ENCODE measurements at regions not wholly inside any gene's neighbourhood (a gene's known extent, or its start where the extent isn't known, plus 50 kb on each side); places are given as distances from the start of the nearest gene placed in this dataset.
A peak's percentile ranks its signal among the peaks of the same experiment; 100 is the strongest.

DNA sequence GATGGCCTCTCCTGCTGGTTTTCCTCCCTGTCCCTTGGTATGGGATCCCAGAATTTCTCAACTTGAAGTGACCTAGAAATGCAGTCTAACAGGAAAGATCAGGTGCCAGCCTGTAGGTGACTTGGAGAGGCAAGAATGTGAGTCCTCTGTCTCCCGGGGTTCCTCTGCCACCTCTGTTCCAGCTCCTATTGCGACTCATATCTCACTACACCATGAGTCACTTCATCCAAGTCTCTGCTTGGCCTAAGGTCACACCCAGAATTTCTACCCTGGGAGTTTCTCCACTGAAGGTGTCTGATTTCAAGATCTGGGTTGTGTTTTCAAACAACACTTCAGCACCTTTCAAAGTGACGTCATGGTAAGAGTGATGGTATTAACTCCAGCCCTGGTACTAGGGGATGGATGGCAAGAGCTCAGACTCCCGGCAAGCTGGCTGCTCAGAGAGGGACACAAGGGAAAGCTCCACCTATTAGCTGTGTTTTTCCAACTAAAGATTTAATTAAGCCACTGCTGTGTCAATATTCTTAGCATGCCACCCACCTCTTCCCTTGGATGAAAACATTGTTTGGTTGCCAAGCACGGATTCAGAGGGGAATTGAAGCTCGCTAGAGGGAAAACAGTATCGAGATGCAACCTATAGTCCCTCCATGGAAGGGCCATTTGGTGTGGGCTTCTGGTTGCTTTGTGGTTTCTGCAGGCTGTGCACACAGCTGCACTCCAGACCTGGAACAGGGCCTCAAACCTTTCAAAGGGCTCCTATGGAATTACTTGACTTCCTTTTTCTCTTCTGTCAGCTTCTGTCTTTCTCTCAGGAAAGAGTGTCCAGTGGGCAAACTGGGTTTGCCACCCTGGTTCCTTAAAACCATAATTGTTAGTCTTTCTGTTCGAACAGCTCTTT is 205.7 kb downstream of the GAS1 start:
- intact Hi-C loops (cut with micrococcal nuclease), result no loop called here
- peak; percentile 68 for DNase-seq

More for the DNA sequence above, 205.7 kb downstream of the GAS1 start:
- in situ Hi-C loops (cut with MboI; ENCODE audit: low sequenced_read_pairs) (no loop called here), dilution Hi-C loops (cut with HindIII; ENCODE audit: low sequenced_read_pairs, unreplicated experiment) (no loop called here)
- TF ChIP-seq CEBPB (IDR thresholded peaks at IDR 0.05; ENCODE audit: low read depth, low read length) (peak; percentile 0; the same call in 1 of the 2 replicates), SMC3 (IDR thresholded peaks at IDR 0.05; ENCODE audit: low read depth, low read length) (no peak)
- H3K18ac ChIP-seq (ENCODE audit: low read depth, low read length), result no peak overlapping the region; the same call in 1 of the 2 replicates
- no peak overlapping the region for H2BK15ac ChIP-seq (ENCODE audit: low read depth, low read length)
- 0 out of 2 replicates have a peak overlapping the region, but pooled peaks have one; percentile 0 for H2BK20ac ChIP-seq (ENCODE audit: low read depth, low read length)
- no peak overlapping the region for H4K91ac ChIP-seq (ENCODE audit: insufficient read depth, low read depth, low read length)
- no peak overlapping the region for H3K23ac ChIP-seq (ENCODE audit: low read depth, low read length)
- H3K27me3 ChIP-seq (ENCODE audit: control insufficient read depth, insufficient read depth, low read length), result peaks cover 2% of the 10 kb centered on the region
- POLR2A ChIA-PET (ENCODE audit: unreplicated experiment), result no interaction called here
- CTCF ChIA-PET, result no interaction called here
- no peaks in the 10 kb centered on the region; the same call in 1 of the 2 replicates for H3K9me1 ChIP-seq (ENCODE audit: insufficient read depth, low read length)
- H3K9me3 ChIP-seq (ENCODE audit: control insufficient read depth, insufficient read depth, low read length), result no peaks in the 10 kb centered on the region
- ATAC-seq (ENCODE audit: low read depth), result peak; percentile 84
- no peak overlapping the region for H2AFZ ChIP-seq (replicated peaks; ENCODE audit: low read length, poor library complexity)
- no CpG with 5 or more reads among the region's 8 CpGs for WGBS, 2 experiments (ENCODE audit: extremely low coverage in 2 of 2, insufficient read length in 1 of 2)
- H3K4me1 ChIP-seq (ENCODE audit: control insufficient read depth, insufficient read depth, low read length), result peaks cover 8% of the 10 kb centered on the region; the same call in 1 of the 2 replicates
- H3K79me1 ChIP-seq (ENCODE audit: low read depth in 1 of 2, low read length in 2 of 2), result no peaks in the 10 kb centered on the region
- no peak overlapping the region for H3K9ac ChIP-seq (ENCODE audit: low read depth, low read length)
- H2AK9ac ChIP-seq (replicated peaks; ENCODE audit: low read depth, low read length, poor library complexity), result no peak overlapping the region
- no peak overlapping the region for H3K27ac ChIP-seq (ENCODE audit: insufficient read depth, low read length)
- no peaks in the 10 kb centered on the region for H4K20me1 ChIP-seq (ENCODE audit: insufficient read depth, low read length)
- no peak overlapping the region for H3K56ac ChIP-seq (ENCODE audit: extremely low read depth, insufficient read depth, low read length)
- H3K4me2 ChIP-seq (ENCODE audit: low read depth, low read length), result no peak overlapping the region
- no peak overlapping the region for H2BK5ac ChIP-seq (ENCODE audit: low read depth, low read length, poor library complexity, severe bottlenecking)
- H3K4me3 ChIP-seq (ENCODE audit: insufficient read depth, low read depth, low read length), result no peak overlapping the region
- no peaks in the 10 kb centered on the region for H3K36me3 ChIP-seq (ENCODE audit: control insufficient read depth, insufficient read depth, low read length)
- no peak overlapping the region for H2AK5ac ChIP-seq (ENCODE audit: low read depth, low read length)
- no TSS peak for BruUV-seq (replicated peaks)
- H3K14ac ChIP-seq (replicated peaks; ENCODE audit: low read depth, low read length), result no peak overlapping the region
- no peak overlapping the region for H4K8ac ChIP-seq (ENCODE audit: low read depth in 2 of 2, low read length in 2 of 2)
- H2BK120ac ChIP-seq (ENCODE audit: low read depth, low read length), result no peak overlapping the region
- H4K5ac ChIP-seq (ENCODE audit: low read depth, low read length), result no peak overlapping the region
- no peak overlapping the region for H3K4ac ChIP-seq (ENCODE audit: low read depth, low read length)
